IPS-15b (cell line): ENCODE measurements at regions not wholly inside any gene's neighbourhood (a gene's known extent, or its start where the extent isn't known, plus 50 kb on each side); places are given as distances from the start of the nearest gene placed in this dataset.

Source experiments
- H3K27me3 ChIP-seq: one replicate; pipeline ENCODE4 v1.6.1; 2013; ENCODE audit warnings: low read length; ENCODE audit not compliant: control insufficient read depth, insufficient read depth
- H3K36me3 ChIP-seq: one replicate; pipeline ENCODE4 v1.6.1; 2013; ENCODE audit warnings: low read length; ENCODE audit not compliant: control insufficient read depth, insufficient read depth
- H3K4me1 ChIP-seq: one replicate; pipeline ENCODE4 v1.6.1; 2013; ENCODE audit warnings: mild to moderate bottlenecking, low read length; ENCODE audit not compliant: control insufficient read depth, insufficient read depth
- H3K4me3 ChIP-seq: one replicate; pipeline ENCODE4 v1.5.1; 2013; ENCODE audit warnings: low read depth, low read length
- H3K9ac ChIP-seq: one replicate; pipeline ENCODE4 v1.6.1; 2013; ENCODE audit warnings: low read depth, mild to moderate bottlenecking, low read length
- H3K9me3 ChIP-seq: one replicate; pipeline ENCODE4 v1.6.1; 2013; ENCODE audit warnings: mild to moderate bottlenecking, low read length; ENCODE audit not compliant: control insufficient read depth, insufficient read depth

DNA sequence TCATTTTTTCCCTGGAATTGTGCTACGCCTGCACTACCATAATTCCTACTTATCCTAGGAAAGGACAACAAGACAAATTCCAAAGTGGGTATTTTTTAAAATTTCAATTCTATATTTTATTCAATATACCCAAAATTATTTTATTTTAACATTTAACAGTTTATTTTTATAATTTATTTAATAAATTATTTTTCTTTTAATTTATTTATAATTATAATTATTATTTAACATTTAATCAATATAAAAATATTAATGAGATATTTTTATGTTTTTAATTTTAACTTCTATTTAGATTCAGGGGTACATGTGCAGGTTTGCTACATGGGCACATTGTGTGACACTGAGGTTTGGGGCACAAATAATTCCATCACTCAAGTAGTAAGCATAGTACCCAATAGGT lies 65.6 kb upstream of the VSTM2A start:
- no peaks in the 10 kb centered on the region for H3K9me3 ChIP-seq
- H3K4me3 ChIP-seq = no peak overlapping the region
- no peak overlapping the region for H3K9ac ChIP-seq
- H3K27me3 ChIP-seq = no peaks in the 10 kb centered on the region
- no peaks in the 10 kb centered on the region for H3K36me3 ChIP-seq
- H3K4me1 ChIP-seq = no peaks in the 10 kb centered on the region

DNA sequence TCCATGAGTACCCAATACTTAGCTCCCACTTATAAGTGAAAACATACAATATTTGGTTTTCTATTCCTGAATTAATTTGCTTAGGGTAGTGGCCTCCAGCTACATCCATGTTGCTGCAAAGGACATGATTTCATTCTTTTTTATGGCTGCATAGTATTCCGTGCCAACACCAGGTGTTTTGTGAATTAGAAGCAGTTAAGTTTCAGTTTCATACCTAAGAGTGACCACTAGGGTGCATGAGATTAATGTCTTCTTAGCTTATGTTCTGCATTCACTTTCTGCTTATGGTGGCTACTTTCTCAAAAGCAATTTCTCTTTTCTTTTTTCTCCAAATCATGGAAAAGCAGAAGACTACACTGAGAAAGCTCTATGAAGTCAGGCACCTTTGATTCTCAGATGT lies 65.1 kb upstream of the VSTM2A start:
- Histone ChIP-seq H3K9me3 (no peaks in the 10 kb centered on the region), H3K4me3 (no peak overlapping the region), H3K27me3 (no peaks in the 10 kb centered on the region), H3K36me3 (no peaks in the 10 kb centered on the region), H3K9ac (no peak overlapping the region), H3K4me1 (no peaks in the 10 kb centered on the region)

DNA sequence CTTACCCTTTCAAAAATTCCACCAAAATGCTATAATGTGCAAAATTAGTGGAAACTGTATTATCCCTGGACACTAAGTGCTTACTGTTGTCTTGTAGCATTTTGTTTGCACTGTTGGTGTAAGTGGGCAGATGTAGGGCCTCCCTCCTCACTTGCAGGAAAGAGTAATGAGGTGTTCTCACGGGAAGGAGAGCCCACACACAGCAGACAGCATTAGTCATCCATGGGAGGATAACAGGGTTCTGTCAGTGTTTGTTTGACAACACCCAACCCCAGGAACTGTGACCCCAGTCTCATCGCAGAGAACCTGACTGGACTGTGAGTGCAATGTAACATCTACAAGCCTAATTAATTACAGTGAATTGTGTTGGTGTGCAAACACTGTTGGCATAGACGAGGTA lies 58.7 kb upstream of the VSTM2A start:
- Histone ChIP-seq H3K9ac (no peak overlapping the region), H3K27me3 (no peaks in the 10 kb centered on the region), H3K36me3 (no peaks in the 10 kb centered on the region), H3K9me3 (no peaks in the 10 kb centered on the region), H3K4me3 (no peak overlapping the region), H3K4me1 (no peaks in the 10 kb centered on the region)

DNA sequence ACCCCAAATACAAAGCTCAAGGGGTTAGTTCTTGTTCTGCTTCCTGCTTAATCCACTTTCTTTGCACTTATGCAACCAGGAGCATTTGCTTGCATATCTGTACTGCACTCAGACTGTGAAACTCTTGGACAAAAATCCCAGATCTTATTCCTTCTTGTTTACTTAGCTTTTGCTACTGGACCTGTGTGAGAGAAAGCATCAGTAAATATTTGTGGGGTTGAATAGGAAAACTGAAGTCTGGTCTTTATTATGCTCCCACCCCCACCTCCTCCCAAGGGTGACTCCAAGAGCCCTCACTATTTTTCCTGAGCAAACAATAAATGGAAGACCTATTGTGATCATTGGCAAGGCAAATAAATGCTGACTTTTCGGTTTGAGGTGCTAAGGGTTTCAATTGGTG lies 57.1 kb upstream of the VSTM2A start:
- H3K9me3 ChIP-seq = no peaks in the 10 kb centered on the region
- no peaks in the 10 kb centered on the region for H3K27me3 ChIP-seq
- no peak overlapping the region for H3K4me3 ChIP-seq
- no peak overlapping the region for H3K9ac ChIP-seq
- H3K4me1 ChIP-seq = no peaks in the 10 kb centered on the region
- no peaks in the 10 kb centered on the region for H3K36me3 ChIP-seq
